GM19043 (cell line): ENCODE measurements at regions not wholly inside any gene's neighbourhood (a gene's known extent, or its start where the extent isn't known, plus 50 kb on each side); places are given as distances from the start of the nearest gene placed in this dataset.
"Not testable (repeated sequence)": the region's sequence is repeated elsewhere in the genome, so short reads cannot be mapped to it uniquely, and the experiment has no call there.

Experiments
- ATAC-seq: cut with Tn5 transposase; IDR thresholded peaks from one replicate; pipeline ENCODE4 v1.9.1; 2021; ENCODE audit warnings: low read depth; ENCODE audit not compliant: unreplicated experiment

DNA sequence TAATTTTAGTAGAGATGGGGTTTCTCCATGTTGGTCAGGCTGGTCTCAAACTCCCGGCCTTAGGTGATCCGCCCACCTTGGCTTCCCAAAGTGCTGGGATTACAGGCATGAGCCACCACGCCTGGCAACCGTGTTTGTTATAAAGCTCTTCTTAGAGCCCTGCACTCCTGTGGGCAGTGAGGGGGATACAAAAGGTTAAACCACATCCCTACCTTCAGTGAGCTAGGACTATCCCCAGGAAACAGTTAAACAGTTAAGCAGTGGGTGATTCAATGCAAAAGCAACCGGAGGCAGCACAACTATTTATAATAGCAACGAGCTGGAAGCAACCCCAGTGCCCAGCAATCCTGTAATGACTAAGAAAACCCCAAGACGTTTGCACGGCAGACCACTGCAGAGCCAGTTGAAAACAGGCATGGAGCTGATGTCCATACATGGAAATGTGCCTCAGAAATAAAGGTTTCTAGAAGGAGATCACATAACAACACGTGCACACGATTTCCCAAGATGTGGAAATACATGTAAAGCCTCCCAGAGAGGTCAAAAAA lies 107.2 kb upstream of the LYZL2 start:
- peak; percentile 87 for ATAC-seq

DNA sequence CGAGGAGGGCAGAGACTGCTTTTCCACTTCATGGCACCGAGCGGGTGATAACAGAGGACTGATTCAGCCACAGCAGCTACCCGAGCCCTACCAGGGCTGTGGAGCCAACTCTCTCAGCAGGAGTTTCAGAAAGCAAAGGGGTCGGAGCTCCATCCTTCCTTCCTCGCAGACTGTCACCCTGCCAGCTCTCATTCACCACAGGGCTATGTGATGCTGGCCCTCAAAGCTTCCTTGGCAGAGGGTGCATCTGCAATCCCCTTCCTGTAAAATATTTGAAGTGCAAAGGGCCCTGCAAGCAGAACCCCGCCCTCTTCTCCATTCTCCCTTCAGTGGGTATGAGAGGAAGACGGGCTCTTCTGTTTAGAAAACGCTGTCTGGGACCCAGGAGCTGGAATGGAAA lies 105.3 kb upstream of the LYZL2 start:
- ATAC-seq: no peak

DNA sequence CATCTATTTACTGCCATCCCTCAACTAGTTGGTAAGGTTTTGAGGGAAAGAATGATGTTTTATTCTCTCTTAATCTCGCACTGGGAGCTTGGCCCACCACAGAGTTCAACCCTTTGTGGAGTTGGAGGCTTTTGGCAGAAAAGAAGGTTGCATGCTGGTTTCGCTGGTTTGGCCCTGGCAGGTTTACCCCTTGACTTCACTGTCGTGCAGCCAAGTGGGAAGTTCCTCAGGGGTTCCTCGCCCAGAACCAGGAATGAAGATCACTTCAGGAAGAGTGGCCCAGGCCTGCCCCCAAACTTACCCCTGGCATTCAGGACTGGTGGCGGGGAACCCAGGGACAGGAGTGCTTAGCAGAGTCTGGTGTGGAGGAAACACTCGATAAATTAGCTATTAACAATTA lies 103.1 kb upstream of the LYZL2 start:
- no peak for ATAC-seq

DNA sequence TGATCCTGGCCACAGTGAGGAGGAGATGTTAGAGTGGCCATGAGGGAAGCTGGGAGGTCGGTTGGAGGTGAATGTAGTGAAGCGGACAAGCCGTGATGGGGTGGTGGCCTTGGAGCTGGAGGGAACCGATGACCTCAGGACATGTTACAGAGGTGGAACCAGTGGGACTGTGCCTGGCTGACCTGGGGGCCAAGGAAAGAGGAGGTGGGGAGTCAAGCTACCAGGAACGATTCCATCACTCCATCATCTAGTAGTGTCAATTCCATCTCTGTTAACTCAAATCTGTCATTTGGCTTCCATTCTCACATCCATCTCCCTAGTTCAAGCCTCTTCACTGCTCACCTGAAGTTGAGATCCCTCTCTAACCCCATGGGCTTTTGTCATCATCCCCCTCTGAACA lies 102.4 kb upstream of the LYZL2 start:
- no peak for ATAC-seq

DNA sequence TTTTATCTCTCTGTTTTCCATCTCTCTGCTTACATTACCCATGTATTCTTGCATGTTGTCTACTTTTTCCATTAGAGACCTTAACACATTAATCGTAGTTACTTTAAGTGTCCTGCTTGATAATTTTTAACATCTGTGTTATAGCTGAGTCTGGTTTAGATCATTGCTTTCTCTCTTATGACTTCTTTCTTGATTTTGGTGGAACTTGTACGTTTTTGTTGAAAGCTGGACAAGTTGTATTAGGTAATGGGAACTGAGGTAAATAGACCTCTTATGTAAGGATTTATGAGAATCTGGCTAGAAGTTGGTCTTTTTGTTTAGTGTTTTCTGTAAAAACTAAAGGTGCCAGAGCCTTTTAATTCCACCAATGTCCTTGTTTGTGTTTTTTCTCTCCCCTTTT lies 100.8 kb upstream of the LYZL2 start:
- no peak for ATAC-seq

DNA sequence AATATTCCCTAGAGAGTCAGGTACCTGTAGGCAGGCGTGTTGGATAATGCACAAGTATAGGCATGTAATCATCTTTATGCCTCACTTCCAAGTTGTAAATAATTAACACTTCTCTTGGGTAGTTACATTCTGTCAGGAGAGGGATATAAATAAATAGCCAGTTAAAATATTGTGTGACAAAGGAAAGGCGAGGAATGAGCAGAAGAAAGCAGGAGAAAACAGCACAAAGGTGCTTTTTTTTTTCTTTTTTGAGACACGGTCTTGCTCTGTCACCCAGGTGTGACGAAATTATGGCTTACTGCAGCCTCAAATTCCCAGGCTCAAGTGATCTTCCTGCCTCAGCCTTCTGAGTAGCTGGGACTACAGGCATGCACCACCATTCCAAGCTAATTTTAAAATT lies 99.2 kb upstream of the LYZL2 start:
- ATAC-seq: no peak

DNA sequence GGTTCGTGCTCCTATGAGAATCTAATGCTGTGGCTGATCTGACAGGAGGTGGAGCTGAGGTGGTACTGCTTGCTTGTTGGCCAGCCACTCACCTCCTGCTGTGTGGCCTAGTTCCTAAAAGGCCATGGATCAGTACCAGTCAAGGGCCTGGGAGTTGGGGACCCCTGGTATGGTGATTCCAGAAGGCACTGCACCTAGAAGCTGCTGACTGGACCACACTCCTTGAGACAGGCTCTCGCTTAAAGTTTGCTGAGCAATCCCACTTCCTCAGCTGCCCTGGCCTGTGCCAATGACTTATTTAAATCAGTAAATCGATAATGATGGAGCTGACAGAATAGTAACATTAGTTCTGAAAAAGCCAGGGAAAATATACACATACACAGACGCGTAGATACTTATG lies 98.6 kb upstream of the LYZL2 start:
- ATAC-seq: no peak

DNA sequence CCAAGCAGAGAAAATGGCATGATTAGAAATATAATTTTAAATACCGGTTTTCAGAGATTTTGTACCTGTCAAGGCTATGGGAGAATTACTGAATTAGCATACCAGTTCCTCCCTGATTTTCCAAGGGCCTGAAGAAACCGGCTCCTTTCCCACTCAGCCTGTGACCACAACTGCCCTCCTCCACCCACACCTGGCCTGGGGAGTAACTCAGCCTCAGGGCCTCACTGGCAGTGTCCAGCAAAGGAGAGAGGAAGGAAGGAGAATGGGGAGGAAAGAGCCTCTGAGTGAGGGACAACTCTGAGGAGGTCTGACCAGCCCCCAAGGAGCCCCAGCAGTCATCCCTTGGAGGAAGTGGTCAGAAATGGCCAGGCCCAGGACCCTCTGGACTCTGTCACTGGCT lies 98.0 kb upstream of the LYZL2 start:
- no peak for ATAC-seq

DNA sequence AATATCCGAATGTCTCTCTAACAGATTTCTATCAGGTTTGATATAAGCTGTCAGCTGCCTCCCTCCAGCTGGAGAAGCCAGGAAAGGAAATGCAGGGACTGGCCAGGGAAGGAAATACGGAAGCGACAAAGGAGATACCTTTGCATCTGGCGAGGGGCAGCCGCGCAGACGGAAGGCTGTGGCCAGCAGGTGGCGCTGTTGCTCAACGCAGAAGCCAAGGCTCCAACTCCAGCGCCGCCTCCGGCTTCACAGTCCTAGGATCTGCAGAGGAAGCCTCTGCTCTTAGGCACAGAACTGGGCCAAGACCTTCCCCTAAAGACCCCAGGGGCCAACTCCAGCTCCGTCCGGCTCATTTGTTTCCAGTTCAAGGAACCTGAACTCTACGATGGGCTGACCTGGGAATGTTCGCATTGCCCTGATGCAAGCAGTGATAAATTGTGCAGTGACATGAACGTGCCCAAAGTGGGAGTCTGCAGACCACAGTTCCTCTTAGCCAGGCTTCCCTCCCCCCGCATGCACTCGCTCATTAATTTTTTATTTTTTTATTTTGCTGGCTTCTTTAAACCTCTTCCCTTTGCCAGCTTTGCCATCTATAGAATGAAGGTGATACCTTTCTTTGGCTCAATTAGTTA lies 97.3 kb upstream of the LYZL2 start:
- peak; percentile 86 for ATAC-seq

DNA sequence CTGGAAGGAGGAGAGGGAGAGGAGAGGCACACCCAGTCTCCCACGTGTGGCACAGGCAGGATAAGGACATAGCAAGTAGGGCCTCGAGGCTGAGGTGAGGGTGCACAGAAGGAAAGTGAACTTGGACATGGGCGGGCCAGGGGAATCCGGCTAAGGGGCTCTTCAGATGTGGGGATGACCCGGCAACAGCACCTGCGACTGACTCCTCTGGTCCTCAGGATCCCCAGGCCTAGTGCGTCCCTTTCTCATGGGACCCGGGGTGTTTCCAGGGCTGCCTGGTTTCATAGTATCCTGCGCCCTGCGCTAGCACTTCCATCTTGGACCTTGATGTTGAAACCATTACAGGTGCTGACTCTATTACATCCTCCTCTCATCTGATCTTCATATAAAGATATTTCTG lies 96.1 kb upstream of the LYZL2 start:
- ATAC-seq: no peak

DNA sequence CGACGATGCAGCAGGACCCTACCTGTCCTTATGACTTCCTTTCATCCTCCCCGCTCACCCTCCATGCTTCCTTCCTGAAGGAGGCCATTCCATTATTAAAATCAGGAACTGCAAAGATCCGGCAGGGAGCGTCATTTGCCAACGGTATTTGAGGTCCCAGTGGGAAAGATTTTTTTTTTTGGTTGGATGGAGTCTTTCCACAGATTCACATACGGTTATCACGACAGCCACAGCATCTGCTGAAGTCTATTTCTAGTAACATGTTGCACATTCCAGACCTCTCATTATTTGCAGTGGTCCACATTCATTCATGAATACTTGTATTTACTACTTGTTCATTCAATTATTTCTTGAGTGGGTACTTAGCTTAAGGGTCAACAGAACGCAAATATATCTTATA lies 94.7 kb upstream of the LYZL2 start:
- no peak for ATAC-seq

DNA sequence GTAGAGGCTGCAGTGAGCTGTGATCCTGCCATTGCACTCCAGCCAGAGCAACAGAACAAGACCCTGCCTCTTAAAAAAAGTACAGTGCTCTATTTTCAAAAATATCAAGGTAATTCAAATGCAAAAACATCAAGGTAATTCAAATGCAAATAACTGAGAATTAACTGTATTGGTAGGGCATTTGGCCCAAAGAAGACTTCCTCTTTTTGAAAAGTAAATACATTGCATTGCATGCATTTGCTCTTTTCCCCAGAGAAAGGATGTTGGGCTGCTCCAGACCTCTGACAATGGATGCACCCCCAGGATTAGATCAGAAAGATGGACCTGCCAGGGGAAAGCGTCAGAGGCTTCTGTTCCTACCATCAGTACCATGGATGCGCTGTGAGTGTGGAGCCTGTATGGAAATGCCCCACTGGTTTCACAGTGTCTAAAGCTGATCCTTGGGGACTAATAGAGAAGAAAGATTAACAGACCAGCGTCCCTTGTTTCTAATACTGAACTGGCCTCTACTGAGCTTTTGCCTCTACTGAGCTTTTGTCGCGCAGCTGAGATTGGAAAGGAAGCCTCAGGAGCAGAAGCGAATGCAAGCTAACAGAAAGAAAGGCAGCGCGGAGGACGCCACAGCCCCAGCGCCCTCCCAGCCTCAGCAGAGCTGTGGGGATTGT lies 93.5 kb upstream of the LYZL2 start:
- ATAC-seq: no peak

DNA sequence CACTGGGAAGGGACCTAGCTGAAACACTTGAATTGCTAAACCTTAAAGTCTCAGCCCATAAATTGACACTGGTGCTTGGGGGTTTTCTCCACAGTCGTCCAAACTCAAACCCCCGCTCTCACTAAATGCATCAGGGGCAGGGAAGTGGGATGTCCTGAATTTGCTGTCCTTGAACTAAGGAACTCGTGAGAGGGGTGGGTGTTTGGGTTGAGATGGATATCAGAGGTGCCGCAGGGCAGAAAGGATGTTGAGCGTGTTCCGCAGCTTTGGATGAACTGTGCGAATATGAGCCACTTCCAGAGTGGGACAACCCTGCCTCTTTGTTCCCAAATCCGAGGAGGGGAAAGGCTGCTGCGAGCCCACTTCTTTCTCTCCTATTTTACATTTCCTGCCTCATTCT lies 90.3 kb upstream of the LYZL2 start:
- ATAC-seq: no peak

DNA sequence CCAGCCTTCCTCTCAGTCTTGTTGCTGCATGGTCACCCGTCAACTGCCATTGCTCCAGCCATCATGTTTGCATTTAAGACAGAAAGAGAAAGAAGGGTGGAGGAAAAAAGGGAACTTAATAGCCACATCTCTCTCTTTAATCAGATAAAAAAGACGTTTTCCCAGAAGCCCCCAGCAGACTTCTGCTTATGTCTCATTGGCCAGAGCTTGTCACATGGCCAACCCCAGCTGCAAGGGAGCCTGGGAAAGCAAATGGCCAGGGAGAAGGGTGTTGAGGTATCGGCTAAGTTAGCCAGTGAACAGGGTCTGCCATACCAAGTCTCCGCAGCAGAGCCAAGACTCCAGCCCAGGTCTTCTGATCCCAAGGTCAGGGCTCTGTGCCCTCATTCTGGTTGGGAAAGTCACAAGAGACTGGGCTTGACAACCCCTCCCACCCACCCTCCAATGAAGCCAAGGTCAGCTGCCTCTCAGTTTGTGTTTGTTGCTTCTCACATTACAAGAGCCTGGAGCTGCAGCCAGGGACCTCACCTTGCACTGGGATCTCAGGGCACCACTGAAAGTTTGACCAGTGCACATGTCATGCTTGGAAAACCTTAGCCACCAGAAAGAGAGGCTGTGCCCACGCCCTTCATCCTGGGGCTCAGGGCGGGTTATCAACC lies 80.3 kb upstream of the LYZL2 start:
- ATAC-seq: no peak

DNA sequence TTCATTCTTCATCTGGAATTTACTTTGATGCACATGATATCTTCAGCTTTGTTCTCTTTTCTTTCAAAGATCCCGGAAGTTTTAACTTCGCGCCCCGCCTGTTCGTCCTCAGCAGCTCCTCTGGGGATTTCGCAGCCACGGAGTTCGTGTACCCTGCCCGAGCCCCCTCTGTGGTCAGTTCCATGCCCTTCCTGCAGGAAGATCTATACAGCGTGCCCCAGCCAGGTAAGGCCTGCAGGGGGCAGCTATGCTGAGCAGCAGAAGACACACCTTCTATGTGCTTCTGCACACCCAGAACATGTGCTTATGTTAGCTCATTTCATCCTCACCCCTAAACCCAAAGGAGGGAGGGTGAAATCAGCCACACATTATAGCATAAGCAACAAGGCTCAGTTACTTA lies 79.7 kb upstream of the LYZL2 start:
- no peak for ATAC-seq

DNA sequence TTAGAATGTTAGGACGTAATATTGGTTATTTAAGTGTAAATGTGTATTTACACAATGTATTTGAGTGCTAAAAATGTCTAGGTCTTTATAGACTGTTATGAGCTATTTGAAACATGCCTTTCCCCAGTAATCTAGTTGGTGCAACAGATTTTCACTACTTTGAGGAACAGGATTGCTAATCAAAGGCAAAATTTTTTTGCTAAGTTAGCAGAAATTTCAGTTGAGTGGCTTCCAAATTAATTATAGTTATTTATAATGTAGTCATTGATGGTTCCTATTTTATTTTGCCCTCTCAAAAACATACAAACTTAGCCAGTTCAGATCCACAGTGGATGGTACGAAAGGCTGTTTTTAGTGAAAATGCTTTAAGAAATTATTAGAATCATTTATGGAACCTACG lies 78.7 kb upstream of the LYZL2 start:
- ATAC-seq: no peak

DNA sequence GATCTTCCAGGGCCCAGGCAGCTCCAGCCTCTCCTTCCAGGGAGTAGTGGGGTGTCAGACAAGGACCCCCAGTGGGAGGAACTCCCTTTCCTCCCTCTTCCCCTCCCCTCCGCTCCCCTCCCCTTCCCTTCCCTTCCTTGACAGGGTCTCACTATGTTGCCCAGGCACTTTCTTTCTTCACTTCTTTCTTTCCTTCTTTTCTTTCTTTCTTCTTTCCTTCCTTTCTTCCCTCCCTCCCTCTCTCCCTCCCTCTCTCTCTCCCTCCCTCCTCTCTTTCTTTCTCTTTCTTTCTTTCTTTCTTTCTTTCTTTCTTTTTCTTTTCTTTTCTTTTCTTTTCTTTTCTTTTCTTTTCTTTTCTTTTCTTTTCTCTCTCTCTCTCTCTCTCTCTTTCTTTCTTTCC lies 76.6 kb upstream of the LYZL2 start:
- not testable (repeated sequence) for ATAC-seq

DNA sequence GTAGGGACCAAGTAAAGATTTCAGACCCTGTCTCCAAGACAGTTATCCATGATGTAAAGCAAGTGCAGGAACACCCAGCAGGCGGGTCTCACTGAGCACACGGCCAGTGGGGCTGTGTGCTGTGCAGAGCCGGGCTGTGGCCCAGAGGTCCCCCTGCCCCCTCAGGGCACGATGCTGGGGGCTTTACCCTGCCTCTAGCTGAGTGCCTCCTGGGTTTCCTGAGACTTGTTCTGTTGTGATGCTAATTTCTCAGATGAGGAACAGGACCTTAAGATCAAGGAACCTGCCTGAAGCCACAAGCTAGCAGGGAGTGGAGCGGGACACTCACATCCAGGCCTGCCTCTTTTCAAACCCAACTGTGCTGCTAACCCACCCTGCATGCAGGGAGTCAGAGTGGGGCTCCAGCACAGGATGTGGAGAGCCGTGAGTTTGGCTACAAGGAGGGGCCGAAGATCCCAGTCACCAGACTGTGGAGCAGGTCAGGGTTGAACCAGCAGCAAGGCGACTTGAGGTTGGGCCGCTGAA lies 76.1 kb upstream of the LYZL2 start:
- ATAC-seq: peak; percentile 7

DNA sequence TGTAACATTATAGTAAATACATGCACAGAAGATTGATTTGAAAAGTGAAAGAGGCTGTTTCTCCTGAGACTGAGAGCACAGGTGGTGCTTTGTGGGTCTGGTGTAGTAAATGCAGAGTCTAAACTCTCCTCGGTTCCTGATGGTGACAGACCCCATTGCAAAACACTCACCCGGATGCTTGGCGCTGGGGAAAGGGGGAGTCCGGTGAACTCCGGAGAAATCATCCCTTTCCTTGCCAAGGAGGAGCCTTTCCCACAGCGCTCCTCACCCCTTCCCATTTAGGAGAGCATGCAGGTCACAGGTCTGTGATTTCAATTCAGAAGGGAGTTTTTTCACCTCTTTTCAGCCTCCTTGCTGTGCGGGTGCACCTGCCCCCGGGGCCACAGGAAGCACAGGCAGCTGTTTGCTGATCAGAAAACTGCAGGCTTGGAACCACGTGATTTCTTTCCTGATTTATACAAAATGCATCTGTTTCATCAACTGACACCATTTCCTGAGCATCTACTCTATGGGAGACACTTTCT lies 75.6 kb upstream of the LYZL2 start:
- peak; percentile 44 for ATAC-seq

DNA sequence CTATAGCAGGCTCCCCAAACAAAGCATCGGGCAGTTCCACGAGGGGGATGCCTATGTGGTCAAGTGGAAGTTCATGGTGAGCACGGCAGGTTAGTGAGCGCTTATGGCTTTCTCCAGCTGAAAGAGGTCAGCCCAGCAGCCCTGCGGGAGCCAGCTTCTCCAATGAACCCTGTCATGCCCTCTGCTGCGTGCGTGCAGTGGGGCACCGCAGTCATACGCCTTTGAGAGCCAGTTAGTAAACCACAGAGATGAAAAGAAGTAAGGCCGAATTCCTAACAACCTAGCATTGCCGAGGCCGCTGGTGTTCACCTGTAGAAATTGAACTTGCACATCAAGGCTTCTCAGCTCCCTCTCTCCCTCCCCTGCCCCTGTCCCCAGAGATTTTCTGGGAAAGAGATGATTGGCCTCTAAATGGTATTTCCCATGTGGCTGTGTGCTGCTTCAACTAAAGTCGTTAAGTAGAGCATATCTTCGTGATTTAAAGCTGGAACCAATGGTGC lies 75.1 kb upstream of the LYZL2 start:
- ATAC-seq: not testable (repeated sequence)

DNA sequence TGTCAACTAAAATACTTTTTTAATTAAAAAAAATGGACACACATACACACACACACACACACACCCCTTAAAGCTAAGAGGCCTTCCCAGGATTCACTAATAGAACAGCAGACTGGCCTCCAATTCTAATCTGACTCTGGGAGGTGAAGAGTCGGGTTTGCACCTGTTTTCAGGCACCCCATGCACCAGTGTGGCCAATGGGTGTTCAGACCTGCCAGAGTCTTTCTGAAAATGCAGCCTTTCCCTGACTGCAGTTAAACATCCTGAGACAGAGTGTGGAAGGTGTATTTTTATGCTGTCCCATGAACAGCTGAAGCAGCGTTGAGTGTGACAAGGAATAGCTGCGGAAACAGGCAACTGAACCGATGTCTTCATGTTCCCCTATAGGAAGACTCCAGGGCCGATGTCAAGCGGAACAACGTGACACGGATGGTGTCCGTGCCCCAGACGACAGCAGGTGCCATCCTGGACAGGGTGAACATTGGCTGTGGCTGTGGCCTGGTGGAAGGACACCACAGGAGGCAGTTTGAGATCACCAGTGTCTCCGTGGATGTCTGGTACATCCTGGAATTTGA lies 74.6 kb upstream of the LYZL2 start:
- no peak for ATAC-seq
